DMS53 treated with DMSO at 0.1 percent for 48 hours (cell line): ENCODE measurements at regions not wholly inside any gene's neighbourhood (a gene's known extent, or its start where the extent isn't known, plus 50 kb on each side); places are given as distances from the start of the nearest gene placed in this dataset.

Experiments
- DNase-seq: peaks from one replicate; lab custom pipeline; 2025; ENCODE audit not compliant: unreplicated experiment; lab: John Stamatoyannopoulos, UW

GRCh38 chr10:30793093-30793492 is 163.5 kb upstream of the LYZL2 start:
- no peak for DNase-seq

GRCh38 chr10:30792025-30792424 is 162.5 kb upstream of the LYZL2 start:
- DNase-seq, result no peak

GRCh38 chr10:30791197-30791611 is 161.7 kb upstream of the LYZL2 start:
- no peak for DNase-seq

- DNase-seq, result no peak
Measured at GRCh38 chr10:30789806-30790205, 160.3 kb upstream of the LYZL2 start.

- DNase-seq, result no peak
Measured at GRCh38 chr10:30788307-30788706, 158.8 kb upstream of the LYZL2 start.

GRCh38 chr10:30786906-30787305 is 157.4 kb upstream of the LYZL2 start:
- no peak for DNase-seq

GRCh38 chr10:30786131-30786530 is 156.6 kb upstream of the LYZL2 start:
- DNase-seq, result no peak

- peak; percentile 49 for DNase-seq
Measured at GRCh38 chr10:30784897-30785605, 155.5 kb upstream of the LYZL2 start.

GRCh38 chr10:30784524-30784896 is 155.0 kb upstream of the LYZL2 start:
- DNase-seq, result peak; percentile 28

- DNase-seq, result peak; percentile 46
Measured at GRCh38 chr10:30783939-30784501, 154.5 kb upstream of the LYZL2 start.

GRCh38 chr10:30782537-30783461 is 153.2 kb upstream of the LYZL2 start:
- peak; percentile 3 for DNase-seq

GRCh38 chr10:30782157-30782536 is 152.6 kb upstream of the LYZL2 start:
- DNase-seq, result no peak

- no peak for DNase-seq
Measured at GRCh38 chr10:30781670-30782121, 152.1 kb upstream of the LYZL2 start.

GRCh38 chr10:30778769-30779168 is 149.2 kb upstream of the LYZL2 start:
- no peak for DNase-seq

- DNase-seq, result no peak
Measured at GRCh38 chr10:30775779-30776591, 146.4 kb upstream of the LYZL2 start.

GRCh38 chr10:30774261-30774660 is 144.7 kb upstream of the LYZL2 start:
- DNase-seq, result no peak

GRCh38 chr10:30773501-30773900 is 143.9 kb upstream of the LYZL2 start:
- no peak for DNase-seq

GRCh38 chr10:30770816-30771215 is 141.3 kb upstream of the LYZL2 start:
- DNase-seq, result no peak

- no peak for DNase-seq
Measured at GRCh38 chr10:30770229-30770628, 140.7 kb upstream of the LYZL2 start.

- DNase-seq, result no peak
Measured at GRCh38 chr10:30769361-30769760, 139.8 kb upstream of the LYZL2 start.

GRCh38 chr10:30765616-30766015 is 136.1 kb upstream of the LYZL2 start:
- no peak for DNase-seq
